Gastrocnemius medialis (tissue), 4 donors: ENCODE measurements at regions not wholly inside any gene's neighbourhood (a gene's known extent, or its start where the extent isn't known, plus 50 kb on each side); places are given as distances from the start of the nearest gene placed in this dataset.

Experiments
- POLR2A ChIP-seq, 2 donors: fragments of 450-650 bp; IDR thresholded peaks; one replicate each; pipeline ENCODE4 v1.6.1; 2017; ENCODE audit warnings: antibody characterized with exemption in 2 of 2, mild to moderate bottlenecking in 2 of 2, moderate library complexity in 2 of 2
- TF ChIP-seq, protein P1 (sequence below), 5 experiments: fragments of 450-650 bp in 3 of 5; fragments of 200-600 bp in 2 of 5; sonication (generic) in 2 of 5; IDR thresholded peaks in 4 of 5; conservative IDR thresholded peaks in 1 of 5; 1 replicate in 4 of 5; 2 replicates in 1 of 5; pipeline ENCODE4 v1.5.1; 2016 to 2019; ENCODE audit warnings: antibody characterized with exemption in 5 of 5, mild to moderate bottlenecking in 3 of 5, moderate library complexity in 3 of 5

GRCh38 chr16:73572135-73572828 lies 524.4 kb upstream of the ZFHX3 start:
- TF ChIP-seq, protein P1, sequence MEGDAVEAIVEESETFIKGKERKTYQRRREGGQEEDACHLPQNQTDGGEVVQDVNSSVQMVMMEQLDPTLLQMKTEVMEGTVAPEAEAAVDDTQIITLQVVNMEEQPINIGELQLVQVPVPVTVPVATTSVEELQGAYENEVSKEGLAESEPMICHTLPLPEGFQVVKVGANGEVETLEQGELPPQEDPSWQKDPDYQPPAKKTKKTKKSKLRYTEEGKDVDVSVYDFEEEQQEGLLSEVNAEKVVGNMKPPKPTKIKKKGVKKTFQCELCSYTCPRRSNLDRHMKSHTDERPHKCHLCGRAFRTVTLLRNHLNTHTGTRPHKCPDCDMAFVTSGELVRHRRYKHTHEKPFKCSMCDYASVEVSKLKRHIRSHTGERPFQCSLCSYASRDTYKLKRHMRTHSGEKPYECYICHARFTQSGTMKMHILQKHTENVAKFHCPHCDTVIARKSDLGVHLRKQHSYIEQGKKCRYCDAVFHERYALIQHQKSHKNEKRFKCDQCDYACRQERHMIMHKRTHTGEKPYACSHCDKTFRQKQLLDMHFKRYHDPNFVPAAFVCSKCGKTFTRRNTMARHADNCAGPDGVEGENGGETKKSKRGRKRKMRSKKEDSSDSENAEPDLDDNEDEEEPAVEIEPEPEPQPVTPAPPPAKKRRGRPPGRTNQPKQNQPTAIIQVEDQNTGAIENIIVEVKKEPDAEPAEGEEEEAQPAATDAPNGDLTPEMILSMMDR (IDR thresholded peaks at IDR 0.05 in 4 of 5, conservative IDR thresholded peaks at IDR 0.05 in 1 of 5) = no peak
- TF ChIP-seq POLR2A (IDR thresholded peaks at IDR 0.05) = no peak
